DMS 273 treated with DMSO at 0.1 percent for 48 hours (cell line): ENCODE measurements at regions not wholly inside any gene's neighbourhood (a gene's known extent, or its start where the extent isn't known, plus 50 kb on each side); places are given as distances from the start of the nearest gene placed in this dataset.

Source experiments
- DNase-seq: peaks from one replicate; lab custom pipeline; 2025; lab: John Stamatoyannopoulos, UW

DNA sequence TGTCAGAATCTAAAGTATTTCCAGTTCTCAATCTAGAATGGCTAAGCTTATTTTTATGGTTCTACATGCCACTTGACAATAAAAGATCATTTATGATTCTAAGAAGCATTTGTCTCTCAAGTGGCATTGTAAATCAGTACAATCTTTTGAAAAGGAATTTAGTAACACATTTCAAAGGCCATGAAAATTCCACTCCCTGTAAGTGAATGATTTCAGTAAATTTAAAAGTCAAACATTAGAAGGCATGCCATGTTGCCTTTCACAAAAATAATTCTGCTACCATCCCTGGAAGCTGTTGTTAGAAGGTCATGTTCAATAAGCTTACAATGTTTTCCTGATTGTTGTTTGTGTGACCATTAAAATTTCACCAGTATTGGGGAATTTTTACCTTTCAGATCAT is 142.9 kb downstream of the RPIA start:
- no peak for DNase-seq

DNA sequence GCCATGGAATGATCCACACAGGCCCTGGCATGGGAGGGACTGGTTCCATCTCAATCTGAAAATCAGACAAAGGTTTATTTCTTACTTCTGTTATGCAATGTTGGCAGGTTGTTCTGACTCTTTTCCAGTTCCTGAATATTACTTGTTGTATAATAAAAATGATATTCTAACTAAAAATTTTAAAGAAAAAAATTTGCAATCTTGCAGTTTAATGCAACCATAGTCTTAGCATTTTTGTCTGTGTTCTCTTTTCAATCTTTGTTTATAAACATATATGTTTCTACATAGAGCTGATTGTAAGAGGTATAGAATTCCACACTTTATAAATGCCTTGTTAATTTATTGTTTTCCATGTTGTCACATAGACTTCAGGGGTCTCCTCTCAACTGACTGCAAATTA is 143.4 kb downstream of the RPIA start:
- DNase-seq = no peak

GRCh38 chr2:88835726-88836125 is 144.3 kb downstream of the RPIA start:
- DNase-seq = no peak

GRCh38 chr2:88836351-88836750 is 144.9 kb downstream of the RPIA start:
- DNase-seq = no peak

DNA sequence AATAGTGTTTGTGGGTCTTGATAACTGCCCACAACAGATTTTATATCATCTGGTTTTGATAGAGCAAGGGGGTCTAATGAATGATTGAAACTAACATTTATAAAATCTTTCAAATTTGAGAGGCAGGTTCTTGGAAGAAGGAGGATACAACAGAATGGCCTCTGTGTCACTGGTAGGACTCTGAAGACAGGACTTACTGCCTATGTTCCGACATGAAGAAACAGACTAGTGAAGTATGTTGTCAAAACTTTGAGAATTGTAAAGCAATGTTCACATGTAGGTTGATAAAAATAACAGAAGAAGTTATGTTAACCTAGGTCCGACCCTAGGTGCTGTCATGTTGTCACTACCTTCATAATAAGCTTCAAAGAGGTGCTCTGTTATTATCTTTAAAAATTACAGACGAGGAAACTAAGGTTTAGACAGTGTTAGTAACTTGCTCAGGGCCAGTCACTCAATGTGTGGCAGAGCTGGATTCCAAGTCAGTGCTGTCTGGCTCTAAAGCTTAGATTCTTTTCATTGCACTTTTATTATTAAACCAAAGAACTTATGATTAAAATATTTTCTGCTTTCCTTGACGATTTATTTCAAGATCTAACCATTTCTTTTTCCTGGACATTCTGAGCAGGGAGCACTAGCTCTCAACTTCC is 146.2 kb downstream of the RPIA start:
- DNase-seq = no peak

DNA sequence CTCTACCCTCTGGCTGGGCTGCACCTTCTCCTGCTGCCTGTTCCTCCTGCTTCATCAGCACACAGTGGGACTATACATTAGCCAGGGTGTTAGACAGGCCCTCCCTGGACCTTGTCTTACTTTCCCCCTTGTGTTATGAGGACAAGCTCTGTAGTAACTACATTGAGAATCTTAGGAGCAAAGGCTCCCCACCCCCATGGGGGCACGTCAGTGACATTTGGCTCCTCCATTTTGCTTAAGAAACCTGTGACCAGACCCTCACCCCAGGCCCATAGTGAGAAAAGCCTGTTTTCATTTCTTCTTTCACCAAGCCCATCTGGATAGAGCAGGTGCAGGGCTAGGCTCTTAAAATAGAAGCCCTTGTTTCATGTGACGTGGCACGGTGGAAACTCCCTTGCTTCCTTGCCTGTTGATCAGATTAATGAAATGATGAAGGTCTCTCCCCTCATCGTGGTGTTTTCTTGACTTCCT is 146.7 kb downstream of the RPIA start:
- no peak for DNase-seq

DNA sequence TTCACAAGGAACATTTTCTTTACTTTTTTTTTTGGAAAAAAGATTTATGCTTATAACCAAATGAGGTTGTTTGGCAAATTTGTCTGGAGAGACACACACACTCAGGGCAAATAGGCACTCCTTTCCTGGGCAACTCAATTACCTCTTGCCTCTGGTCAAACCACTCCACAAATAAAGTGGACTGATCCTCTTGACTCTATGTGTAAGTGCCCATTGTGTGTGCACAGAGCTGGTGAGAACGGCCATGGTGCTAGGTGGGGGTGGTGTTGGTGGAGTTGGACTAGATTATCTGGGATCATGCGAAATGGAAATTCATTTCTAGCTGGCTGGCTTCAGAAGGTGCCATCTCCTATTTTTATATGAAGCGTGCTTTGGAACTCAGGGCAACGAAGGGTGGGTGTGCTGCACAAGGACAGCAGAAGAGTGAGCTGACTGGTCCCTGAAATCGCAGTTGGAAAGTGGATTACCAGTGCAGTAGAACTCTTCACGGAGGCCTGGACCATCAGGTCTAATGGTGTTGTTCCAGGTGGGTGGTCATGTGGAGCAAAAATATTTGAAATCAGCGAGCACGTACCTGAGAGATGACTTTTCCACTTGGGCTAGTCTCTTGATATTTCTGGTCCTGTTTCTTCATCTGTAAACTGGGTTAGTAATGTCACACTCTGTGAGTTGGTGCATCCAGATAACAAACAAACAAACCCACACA is 149.9 kb downstream of the RPIA start:
- DNase-seq = no peak

GRCh38 chr2:88842656-88843460 is 151.4 kb downstream of the RPIA start:
- DNase-seq = no peak

GRCh38 chr2:88843651-88844050 is 152.2 kb downstream of the RPIA start:
- no peak for DNase-seq

- DNase-seq = no peak
Observed at GRCh38 chr2:88844960-88845359, 153.5 kb downstream of the RPIA start.

DNA sequence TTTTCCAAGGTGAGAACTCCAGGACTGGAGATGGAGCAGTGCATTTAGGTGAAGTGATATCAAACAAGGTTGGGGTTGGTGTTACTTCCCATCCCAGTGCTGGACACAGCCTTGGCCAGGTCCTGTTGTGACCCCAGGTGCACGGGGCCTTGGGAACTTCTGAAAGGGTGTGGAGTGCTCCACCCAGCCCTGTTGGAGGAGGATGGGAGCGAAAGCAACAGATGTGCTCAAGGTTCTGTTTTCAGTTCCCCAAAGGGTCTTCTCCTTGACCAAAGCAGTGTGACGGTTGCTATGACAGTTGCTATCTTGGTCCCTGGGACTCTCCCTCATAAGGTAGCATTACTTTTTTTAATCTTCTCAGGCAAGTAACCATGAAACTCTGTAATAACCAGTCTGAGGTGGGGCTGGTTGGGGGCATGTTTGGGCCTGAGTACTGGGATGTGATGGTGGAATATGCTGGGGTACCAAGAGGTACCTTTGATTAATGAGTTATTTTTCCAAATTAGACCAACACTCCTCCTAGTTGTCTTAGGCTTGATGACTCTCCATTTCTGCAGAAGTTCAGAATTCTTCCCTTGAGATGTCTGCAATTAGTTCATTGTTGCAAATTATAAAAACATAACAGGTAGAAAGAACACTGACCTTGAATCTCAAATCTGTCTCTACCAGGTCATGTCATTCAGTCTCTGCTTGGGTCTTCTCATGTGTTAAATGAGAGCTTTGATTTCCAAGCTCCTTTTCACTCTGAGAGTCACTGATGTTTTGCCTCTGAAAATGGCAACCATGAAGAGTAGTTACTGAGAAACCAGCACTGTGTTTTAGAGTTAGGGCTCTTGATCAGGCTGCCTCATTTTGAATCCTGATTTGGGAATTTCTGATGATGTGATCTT is 154.5 kb downstream of the RPIA start:
- no peak for DNase-seq

DNA sequence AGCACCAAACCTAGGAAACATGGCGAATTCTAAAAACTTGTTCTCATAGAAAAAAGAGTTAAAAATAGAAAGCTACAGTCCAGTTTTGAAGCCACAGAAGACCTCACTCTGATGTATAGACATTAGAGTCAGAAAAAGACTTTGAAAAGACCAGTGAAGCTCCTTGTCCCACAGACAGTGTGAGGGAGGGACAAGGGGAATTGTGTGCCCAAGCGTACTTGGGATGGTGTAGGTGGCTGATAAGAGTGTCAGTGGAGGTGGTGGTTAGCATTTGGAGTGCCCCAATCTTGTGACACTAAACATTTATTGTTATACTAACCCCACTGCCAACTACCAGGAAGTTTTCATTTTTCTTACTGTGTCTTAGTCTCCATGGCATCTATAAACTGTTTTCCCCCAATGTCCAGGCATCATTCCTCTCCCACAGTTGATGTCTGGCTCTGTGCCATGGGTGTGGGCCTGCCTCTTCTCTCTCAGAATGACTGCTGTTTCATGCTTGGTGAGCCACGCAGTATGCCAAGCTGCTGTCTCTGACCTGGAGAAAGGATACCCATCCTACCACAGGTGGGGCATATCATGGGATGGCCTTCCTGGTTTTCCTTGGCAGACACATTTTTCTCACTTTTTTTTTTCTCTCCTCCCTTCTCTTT is 161.4 kb downstream of the RPIA start:
- DNase-seq = no peak

DNA sequence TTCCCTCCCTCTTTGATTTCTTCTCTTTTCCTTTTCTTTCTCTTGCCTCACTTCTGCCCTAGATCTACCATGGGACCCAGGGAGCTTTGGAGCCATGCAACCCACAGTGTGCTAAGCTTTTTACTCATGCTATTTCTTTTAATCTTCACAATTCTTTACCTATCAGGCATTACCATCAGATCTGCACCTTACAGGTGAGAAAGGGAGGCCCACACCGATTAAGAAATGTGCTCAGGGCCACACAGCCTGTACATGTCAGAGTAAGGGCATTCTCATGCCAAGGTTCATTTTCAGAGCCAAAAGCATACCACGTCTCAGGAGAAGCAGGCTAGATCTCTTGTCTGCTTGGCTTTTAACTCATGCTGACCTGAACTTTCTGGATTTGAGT is 161.9 kb downstream of the RPIA start:
- DNase-seq = no peak

DNA sequence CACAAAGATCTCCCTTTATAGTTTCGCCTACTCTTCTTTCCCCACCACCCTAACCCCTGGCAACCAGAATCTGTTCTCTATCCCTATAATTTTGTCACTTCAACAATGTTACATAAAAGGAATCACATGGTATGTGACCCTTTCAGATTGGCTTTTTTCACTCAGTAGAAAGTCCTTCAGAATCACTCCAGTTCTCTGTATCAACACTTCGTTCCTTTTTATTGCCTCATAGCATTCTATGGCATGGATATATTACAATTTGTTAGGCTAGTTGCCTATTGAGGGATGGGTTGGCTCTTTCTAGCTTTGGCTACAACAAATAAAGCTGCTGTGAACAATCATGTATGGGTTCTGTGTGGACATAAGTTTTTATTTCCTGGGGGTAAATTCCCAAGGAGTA is 163.1 kb downstream of the RPIA start:
- no peak for DNase-seq

GRCh38 chr2:88855620-88856408 is 164.3 kb downstream of the RPIA start:
- DNase-seq = no peak

GRCh38 chr2:88856409-88857135 is 165.1 kb downstream of the RPIA start:
- no peak for DNase-seq

- DNase-seq = no peak
Observed at GRCh38 chr2:88857274-88857741, 165.8 kb downstream of the RPIA start.

GRCh38 chr2:88857951-88858411 is 166.5 kb downstream of the RPIA start:
- no peak for DNase-seq

DNA sequence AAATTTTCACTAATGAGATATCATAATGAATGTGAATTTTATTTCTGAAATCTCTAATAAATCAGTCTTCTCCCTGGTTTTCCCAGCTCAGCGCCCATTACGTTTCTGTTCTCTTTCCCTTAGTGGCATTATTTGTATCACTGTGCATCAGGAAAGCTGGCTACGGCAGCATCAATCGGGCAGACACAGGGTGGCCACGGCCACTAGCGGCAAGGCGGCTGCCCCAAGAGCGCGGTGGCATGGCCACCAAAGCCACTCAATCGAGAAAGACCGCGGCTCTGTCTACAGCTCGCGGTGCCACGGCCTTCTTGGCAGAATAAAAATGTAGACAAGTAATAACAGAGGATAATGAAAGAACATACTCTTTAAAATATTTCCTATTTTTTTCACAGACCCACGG is 168.0 kb downstream of the RPIA start:
- no peak for DNase-seq
